RWPE2 (cell line): ENCODE measurements at regions not wholly inside any gene's neighbourhood (a gene's known extent, or its start where the extent isn't known, plus 50 kb on each side); places are given as distances from the start of the nearest gene placed in this dataset.

ENCODE experiments used
- ATAC-seq: fragments of 200-7000 bp; cut with Tn5 transposase; 3 replicates; pipeline ENCODE4 v1.9.1; 2021; ENCODE audit warnings: low read depth
- DNase-seq: peaks from one replicate; pipeline ENCODE4 v3.0.0-alpha.2; 2020; ENCODE audit warnings: low spot score
- H3K27ac ChIP-seq: fragments of 450-650 bp; 2 replicates; pipeline ENCODE4 v1.5.1; 2017; ENCODE audit warnings: mild to moderate bottlenecking; ENCODE audit not compliant: poor library complexity, severe bottlenecking
- H3K27me3 ChIP-seq: fragments of 250-450 bp; sonication (Bioruptor Pico); 2 replicates; pipeline ENCODE4 v1.5.1; 2021; ENCODE audit warnings: mild to moderate bottlenecking, moderate library complexity; ENCODE audit not compliant: insufficient read depth, poor library complexity, severe bottlenecking
- H3K36me3 ChIP-seq: fragments of 250-450 bp; sonication (Bioruptor Pico); 2 replicates; pipeline ENCODE4 v1.5.1; 2020; ENCODE audit warnings: low read depth, mild to moderate bottlenecking, moderate library complexity
- H3K4me1 ChIP-seq: fragments of 250-450 bp; sonication (Bioruptor Pico); 2 replicates; pipeline ENCODE4 v1.5.1; 2021; ENCODE audit warnings: mild to moderate bottlenecking, moderate library complexity; ENCODE audit not compliant: insufficient read depth, poor library complexity, severe bottlenecking
- H3K4me3 ChIP-seq: fragments of 250-450 bp; sonication (Bioruptor Pico); 2 replicates; pipeline ENCODE4 v1.5.1; 2021; ENCODE audit warnings: mild to moderate bottlenecking, moderate library complexity; ENCODE audit not compliant: severe bottlenecking
- H3K9me3 ChIP-seq: fragments of 250-450 bp; sonication (Bioruptor Pico); 2 replicates; pipeline ENCODE4 v1.5.1; 2021; ENCODE audit warnings: mild to moderate bottlenecking, moderate library complexity; ENCODE audit not compliant: severe bottlenecking
- TF ChIP-seq, protein P1 (sequence below): fragments of 450-650 bp; IDR thresholded peaks from one replicate; pipeline ENCODE4 v1.5.1; 2017; ENCODE audit warnings: mild to moderate bottlenecking, moderate library complexity; ENCODE audit not compliant: poor library complexity, severe bottlenecking

DNA sequence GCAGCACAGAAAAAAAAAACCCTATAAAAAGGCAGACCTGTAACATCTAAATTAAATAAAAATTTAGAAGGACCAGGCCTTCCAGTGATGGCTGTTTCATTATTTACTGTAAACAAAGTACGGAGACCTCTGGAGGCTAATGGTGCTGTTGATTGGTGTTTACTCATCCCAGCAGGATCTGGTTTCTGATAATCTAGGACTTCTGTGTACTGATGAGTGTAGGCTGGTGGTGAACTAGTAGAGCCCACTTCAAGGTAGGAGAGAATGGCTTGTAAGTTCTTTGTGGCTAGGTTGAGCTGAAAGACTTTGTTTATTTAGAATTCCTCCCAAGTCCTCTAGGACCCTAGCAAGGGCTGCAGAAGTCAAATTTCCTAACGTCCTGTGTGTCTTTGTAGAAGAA, 398.1 kb upstream of the PITX2 start:
- Histone ChIP-seq H3K4me3 (no peak overlapping the region), H3K27ac (no peak overlapping the region), H3K9me3 (no peaks in the 10 kb centered on the region), H3K36me3 (no peaks in the 10 kb centered on the region), H3K4me1 (no peaks in the 10 kb centered on the region), H3K27me3 (no peaks in the 10 kb centered on the region)
- ATAC-seq, result no peak
- no peak for DNase-seq
- TF ChIP-seq, protein P1, sequence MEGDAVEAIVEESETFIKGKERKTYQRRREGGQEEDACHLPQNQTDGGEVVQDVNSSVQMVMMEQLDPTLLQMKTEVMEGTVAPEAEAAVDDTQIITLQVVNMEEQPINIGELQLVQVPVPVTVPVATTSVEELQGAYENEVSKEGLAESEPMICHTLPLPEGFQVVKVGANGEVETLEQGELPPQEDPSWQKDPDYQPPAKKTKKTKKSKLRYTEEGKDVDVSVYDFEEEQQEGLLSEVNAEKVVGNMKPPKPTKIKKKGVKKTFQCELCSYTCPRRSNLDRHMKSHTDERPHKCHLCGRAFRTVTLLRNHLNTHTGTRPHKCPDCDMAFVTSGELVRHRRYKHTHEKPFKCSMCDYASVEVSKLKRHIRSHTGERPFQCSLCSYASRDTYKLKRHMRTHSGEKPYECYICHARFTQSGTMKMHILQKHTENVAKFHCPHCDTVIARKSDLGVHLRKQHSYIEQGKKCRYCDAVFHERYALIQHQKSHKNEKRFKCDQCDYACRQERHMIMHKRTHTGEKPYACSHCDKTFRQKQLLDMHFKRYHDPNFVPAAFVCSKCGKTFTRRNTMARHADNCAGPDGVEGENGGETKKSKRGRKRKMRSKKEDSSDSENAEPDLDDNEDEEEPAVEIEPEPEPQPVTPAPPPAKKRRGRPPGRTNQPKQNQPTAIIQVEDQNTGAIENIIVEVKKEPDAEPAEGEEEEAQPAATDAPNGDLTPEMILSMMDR, result no peak

DNA sequence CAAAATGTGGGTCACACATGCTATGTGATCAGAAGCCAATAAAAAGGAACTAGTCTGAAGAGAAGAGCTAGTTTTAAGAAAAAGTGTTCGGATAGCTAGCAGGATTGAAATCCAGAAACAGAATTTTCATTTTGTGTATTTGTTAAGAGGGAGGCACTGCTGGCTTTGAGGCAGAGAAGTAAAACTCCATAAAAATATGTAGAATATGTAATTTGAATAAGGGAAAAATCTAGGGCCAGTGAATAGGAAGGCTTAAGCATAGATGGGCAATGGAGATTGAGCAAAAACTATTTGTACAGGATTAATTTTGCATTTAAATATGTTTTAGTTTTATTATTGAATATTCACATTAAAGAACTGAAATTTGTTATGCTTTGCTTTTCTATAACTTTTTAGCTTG, 399.9 kb upstream of the PITX2 start:
- DNase-seq (no peak), ATAC-seq (no peak)
- H3K27me3 ChIP-seq, result no peaks in the 10 kb centered on the region
- no peaks in the 10 kb centered on the region for H3K4me1 ChIP-seq
- no peaks in the 10 kb centered on the region for H3K36me3 ChIP-seq
- no peak overlapping the region for H3K27ac ChIP-seq
- no peak overlapping the region for H3K4me3 ChIP-seq
- H3K9me3 ChIP-seq, result no peaks in the 10 kb centered on the region
- TF ChIP-seq, protein P1, result no peak

DNA sequence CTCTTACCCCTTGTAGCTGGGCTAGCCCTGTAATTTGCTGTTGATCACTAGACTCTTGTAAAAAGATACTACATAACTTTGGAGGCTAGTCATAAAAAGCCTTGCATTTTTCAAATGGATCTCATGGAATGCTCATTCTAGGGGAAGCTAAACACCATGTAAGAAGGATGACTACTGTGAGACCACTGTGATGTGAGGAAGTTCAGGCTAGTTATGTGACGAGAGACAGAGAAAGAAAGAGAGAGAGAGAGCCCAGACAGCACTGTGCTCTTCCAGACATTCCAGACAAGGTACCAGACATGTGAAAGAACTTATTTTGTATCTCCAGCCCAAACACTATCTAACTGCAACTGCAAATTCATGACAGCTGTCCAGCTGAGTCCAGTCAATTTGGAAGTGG, 404.6 kb upstream of the PITX2 start:
- Histone ChIP-seq H3K4me3 (no peak overlapping the region), H3K4me1 (no peaks in the 10 kb centered on the region), H3K27ac (no peak overlapping the region), H3K27me3 (no peaks in the 10 kb centered on the region), H3K9me3 (no peaks in the 10 kb centered on the region), H3K36me3 (no peaks in the 10 kb centered on the region)
- ATAC-seq (no peak), DNase-seq (no peak)
- TF ChIP-seq, protein P1, result no peak

DNA sequence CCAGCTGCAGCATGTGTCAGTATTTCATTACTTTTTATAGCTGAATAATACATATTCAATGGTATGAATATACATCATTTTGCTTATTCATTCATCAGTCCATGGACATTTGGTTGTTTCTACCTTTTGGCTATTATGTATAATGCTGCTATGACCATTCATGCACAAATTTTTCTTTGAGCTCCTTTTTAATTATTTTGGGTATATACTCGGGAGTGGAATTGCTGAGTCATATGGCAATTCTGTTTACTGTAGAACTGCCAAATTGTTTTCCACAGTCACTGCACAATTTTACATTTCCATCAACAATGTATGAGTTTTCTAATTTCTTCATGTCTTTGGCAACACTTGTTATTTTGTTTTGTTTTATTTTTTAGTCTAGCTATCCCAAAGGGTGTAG, 405.9 kb upstream of the PITX2 start:
- ATAC-seq (no peak), DNase-seq (no peak)
- H3K36me3 ChIP-seq, result no peaks in the 10 kb centered on the region
- H3K27ac ChIP-seq, result no peak overlapping the region
- no peaks in the 10 kb centered on the region for H3K27me3 ChIP-seq
- no peak overlapping the region for H3K4me3 ChIP-seq
- no peaks in the 10 kb centered on the region for H3K9me3 ChIP-seq
- H3K4me1 ChIP-seq, result no peaks in the 10 kb centered on the region
- TF ChIP-seq, protein P1, result no peak

DNA sequence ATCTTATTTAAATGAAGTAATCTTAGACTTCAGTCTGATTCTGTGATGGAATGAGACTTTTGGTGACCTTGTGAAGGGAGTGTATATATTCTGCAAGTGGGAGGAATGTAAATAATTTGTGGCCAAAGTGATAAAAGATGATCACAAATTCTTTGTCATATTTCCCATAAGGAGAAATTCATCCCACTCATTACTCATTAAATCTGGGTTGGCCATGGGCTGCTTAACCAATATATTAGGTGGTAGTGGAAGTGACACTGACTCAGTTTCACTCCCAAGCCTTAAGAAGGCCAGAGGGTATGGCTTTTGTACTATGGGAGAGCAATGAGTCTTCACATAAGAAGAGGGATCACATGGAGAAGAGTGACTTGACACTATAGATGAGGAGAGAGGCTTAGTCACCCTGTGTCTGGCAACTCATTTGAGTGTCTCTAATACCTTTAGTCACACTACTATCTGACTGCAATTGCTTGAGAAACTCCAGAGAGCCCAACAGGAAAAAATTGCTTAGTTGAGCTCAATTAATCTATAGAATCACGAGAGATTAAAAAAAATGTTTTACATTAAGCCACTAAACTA, 408.2 kb upstream of the PITX2 start:
- no peak overlapping the region for H3K4me3 ChIP-seq
- TF ChIP-seq, protein P1, result no peak
- H3K27ac ChIP-seq, result no peak overlapping the region
- DNase-seq, result no peak
- H3K4me1 ChIP-seq, result no peaks in the 10 kb centered on the region
- H3K27me3 ChIP-seq, result no peaks in the 10 kb centered on the region
- no peak for ATAC-seq
- H3K36me3 ChIP-seq, result no peaks in the 10 kb centered on the region
- no peaks in the 10 kb centered on the region for H3K9me3 ChIP-seq
